NCI-H2081 (cell line): ENCODE measurements at regions not wholly inside any gene's neighbourhood (a gene's known extent, or its start where the extent isn't known, plus 50 kb on each side); places are given as distances from the start of the nearest gene placed in this dataset.
"Not testable (repeated sequence)": the region's sequence is repeated elsewhere in the genome, so short reads cannot be mapped to it uniquely, and the experiment has no call there.

Experiments used
- DNase-seq, 2 experiments: peaks; one replicate each; lab custom pipeline; 2025; lab: John Stamatoyannopoulos, UW

GRCh38 chr18:22504251-22505030 lies 86.7 kb upstream of the CTAGE1 start:
- no peak for DNase-seq

- DNase-seq: no peak
These were observed 87.5 kb upstream of the CTAGE1 start for GRCh38 chr18:22505141-22505591.

GRCh38 chr18:22507055-22507454 lies 89.3 kb upstream of the CTAGE1 start:
- no peak for DNase-seq

- no peak for DNase-seq
These were observed 91.7 kb upstream of the CTAGE1 start for GRCh38 chr18:22509423-22509822.

- DNase-seq: no peak
These were observed 93.0 kb upstream of the CTAGE1 start for GRCh38 chr18:22510697-22511096.

GRCh38 chr18:22513721-22514481 lies 96.2 kb upstream of the CTAGE1 start:
- no peak for DNase-seq

- no peak for DNase-seq
These were observed 96.9 kb upstream of the CTAGE1 start for GRCh38 chr18:22514655-22515054.

GRCh38 chr18:22515250-22515649 lies 97.5 kb upstream of the CTAGE1 start:
- DNase-seq: no peak

GRCh38 chr18:22517356-22517755 lies 99.6 kb upstream of the CTAGE1 start:
- no peak for DNase-seq

- no peak for DNase-seq
These were observed 103.5 kb upstream of the CTAGE1 start for GRCh38 chr18:22521026-22521707.

GRCh38 chr18:22523481-22523880 lies 105.8 kb upstream of the CTAGE1 start:
- no peak for DNase-seq

- no peak for DNase-seq
These were observed 107.1 kb upstream of the CTAGE1 start for GRCh38 chr18:22524783-22525182.

- no peak for DNase-seq
These were observed 107.6 kb upstream of the CTAGE1 start for GRCh38 chr18:22525313-22525712.

- no peak for DNase-seq
These were observed 108.2 kb upstream of the CTAGE1 start for GRCh38 chr18:22525883-22526282.

GRCh38 chr18:22528291-22528690 lies 110.6 kb upstream of the CTAGE1 start:
- DNase-seq: no peak

- not testable (repeated sequence) for DNase-seq
These were observed 117.0 kb upstream of the CTAGE1 start for GRCh38 chr18:22534706-22535105.

GRCh38 chr18:22536558-22536957 lies 118.8 kb upstream of the CTAGE1 start:
- DNase-seq: no peak

GRCh38 chr18:22538426-22538825 lies 120.7 kb upstream of the CTAGE1 start:
- no peak for DNase-seq

- no peak for DNase-seq
These were observed 121.5 kb upstream of the CTAGE1 start for GRCh38 chr18:22539051-22539765.

- DNase-seq: no peak
These were observed 123.5 kb upstream of the CTAGE1 start for GRCh38 chr18:22541232-22541631.

GRCh38 chr18:22542406-22542835 lies 124.7 kb upstream of the CTAGE1 start:
- DNase-seq: no peak

GRCh38 chr18:22543769-22544168 lies 126.1 kb upstream of the CTAGE1 start:
- DNase-seq: no peak
